ENCODE measurements at regions not wholly inside any gene's neighbourhood (a gene's known extent, or its start where the extent isn't known, plus 50 kb on each side); places are given as distances from the start of the nearest gene placed in this dataset.
"Not testable (repeated sequence)": the region's sequence is repeated elsewhere in the genome, so short reads cannot be mapped to it uniquely, and the experiment has no call there.

DNA sequence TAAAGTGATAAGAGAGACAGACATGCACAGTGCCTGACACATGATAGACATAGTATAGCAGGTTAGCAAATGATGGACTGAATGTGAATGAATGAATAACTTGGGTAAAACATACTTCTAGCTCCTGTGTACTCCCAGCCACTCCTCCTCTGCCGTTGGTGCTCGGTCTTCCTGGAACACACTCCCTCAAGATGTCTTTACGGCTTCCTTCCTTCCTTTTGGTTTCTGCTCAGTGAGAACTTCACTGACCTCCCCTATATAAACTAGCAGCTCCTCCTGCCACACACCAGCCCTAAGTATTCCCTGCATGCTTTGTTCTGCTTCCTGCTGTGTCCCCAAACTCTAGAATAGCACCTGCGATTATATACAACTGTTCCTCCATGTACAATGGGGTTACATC is 50.2 kb downstream of the RAD54L2 start:
- DNase-seq = no peak

DNA sequence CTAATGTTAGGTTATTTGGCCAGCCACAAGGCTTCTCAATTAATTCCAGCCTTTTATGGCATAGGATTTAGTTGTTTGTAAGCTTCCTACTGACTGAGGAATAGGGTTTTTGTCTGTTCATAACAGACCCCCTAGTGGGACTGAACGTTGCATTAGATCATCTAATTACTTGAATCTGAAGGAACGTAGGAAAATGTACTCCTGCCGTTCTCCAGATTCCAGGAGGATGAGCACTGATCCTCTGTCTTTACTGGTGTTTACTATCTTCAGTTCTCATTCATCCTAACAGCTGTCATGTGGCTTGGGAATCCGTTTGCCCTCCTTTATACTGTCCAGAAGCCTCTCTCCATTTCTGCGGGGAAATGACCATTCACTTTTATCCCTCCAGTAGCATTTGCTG is 52.7 kb downstream of the RAD54L2 start:
- DNase-seq = no peak

DNA sequence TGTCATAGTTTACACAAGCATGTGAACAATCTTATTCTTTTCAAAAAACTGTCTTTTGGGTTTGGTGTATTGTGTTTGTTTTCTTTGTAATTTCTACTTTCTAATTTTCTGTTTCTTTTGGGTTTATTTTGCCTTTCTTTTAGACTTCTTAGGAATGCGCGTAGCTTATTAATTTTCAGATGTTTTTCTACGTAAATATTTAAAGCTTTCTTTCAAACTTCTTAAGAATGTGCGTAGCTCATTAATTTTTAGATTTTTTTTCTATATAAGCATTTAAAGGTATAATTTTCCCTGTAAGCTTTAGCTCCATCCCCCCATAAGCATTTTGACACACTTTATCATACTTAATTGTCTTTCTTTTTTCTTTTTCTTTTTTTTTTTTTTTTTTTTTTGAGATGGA is 55.2 kb downstream of the RAD54L2 start:
- no peak for DNase-seq

DNA sequence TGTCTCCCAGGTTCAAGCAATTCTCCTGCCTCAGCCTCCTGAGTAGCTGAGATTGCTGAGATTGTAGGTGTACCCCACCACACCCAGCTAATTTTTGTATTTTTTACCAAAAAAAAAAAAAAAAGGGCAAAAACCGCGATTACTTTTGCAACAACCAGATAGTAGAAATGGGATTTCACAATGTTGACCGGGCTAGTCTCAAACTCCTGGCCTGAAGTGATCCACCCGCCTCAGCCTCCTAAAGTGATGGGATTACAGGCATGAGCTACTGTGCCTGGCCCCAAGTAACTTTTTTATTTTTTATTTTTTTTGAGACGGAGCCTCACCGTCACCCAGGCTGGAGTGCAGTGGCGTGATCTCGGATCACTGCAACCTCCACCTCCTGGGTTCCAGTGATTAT is 61.1 kb downstream of the RAD54L2 start:
- DNase-seq = not testable (repeated sequence)

DNA sequence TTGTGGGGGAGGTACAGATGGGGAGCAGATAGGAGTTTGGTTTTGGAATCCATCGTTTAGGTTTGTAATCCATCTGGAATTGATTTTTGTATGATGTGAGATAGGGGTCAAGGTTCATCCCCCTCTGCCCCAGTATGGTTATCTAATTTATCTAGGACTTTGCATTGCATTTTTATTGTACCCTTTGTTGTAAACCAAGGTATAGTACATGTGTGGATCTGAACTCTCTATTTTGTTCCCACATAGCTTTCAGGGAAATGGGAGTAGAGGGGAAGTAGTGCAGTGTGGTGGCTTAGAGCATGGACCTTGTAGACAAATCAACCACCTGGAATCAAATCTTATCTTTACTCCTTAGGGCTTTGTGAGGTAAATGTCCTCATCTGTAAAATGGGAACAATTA is 65.7 kb downstream of the RAD54L2 start:
- no peak for DNase-seq

DNA sequence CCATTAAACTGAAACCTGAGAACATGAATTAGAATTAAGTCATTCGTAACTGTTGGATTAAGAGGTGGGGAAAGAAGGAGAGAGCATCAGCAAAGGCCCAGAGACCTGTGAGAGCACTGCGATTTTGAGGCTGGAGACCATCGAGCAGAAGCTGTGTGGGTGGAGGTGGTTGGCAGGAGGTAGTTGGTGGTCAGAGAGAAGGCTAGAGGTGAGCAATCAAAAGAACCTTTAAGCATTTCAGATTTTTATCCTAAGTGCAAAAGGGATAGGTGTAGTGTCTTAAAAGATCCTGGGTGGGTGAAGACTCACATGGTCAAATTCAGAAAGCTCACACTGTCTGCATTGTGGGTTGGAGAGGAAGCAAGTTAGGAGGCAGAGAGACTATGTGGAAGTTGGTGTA is 65.1 kb upstream of the TEX264 start:
- DNase-seq = no peak

DNA sequence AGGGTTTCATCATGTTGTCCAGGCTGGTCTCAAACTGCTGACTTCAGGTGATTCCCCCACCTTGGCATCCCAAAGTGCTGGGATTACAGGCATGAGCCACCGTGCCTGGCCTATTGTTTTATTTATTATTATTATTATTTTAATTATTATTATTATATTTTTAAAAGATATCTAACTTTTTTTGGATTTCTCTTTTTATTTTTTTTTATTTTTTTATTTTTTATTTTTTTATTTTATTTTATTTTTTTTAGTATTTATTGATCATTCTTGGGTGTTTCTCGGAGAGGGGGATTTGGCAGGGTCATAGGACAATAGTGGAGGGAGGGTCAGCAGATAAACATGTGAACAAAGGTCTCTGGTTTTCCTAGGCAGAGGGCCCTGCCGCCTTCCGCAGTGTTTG is 64.2 kb upstream of the TEX264 start:
- not testable (repeated sequence) for DNase-seq

DNA sequence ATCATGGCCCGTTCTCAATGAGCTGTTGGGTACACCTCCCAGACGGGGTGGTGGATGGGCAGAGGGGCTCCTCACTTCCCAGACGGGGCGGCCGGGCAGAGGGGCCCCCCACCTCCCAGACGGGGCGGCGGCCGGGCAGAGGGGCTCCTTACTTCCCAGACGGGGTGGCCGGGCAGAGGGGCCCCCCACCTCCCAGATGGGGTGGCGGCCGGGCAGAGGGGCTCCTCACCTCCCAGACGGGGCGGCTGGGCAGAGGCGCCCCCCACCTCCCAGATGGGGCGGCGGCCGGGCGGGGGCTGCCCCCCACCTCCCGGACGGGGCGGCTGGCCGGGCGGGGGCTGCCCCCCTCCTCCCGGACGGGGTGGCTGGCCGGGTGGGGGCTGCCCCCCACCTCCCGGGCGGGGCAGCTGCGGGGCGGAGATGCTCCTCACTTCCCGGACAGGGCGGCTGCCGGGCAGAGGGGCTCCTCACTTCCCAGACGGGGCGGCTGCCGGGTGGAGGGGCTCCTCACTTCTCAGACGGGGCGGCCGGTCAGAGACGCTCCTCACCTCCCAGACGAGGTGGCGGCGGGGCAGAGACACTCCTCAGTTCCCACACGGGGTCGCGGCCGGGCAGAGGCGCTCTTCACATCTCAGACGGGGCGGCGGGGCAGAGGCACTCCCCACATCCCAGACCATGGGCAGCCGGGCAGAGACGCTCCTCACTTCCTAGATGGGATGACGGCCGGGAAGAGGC is 63.3 kb upstream of the TEX264 start:
- DNase-seq = not testable (repeated sequence)

DNA sequence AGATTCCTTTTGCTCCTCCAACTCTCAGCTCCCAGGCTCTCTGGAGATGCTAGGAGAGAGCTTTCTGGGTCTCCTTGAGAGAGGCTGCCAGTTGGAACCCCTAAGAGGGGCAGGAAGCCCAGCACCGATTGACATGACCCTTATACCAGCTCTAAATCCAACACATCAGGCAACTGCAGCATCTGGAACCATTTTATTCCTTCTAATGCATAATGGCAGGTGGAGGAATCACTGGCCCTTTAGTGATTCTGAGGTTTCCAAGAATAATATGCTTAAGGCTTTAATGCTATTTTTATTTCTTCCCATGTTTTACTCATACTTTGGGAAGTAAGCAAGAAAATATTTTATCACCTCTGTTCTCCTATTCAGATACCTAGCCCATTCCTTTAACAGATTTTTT is 60.3 kb upstream of the TEX264 start:
- no peak for DNase-seq

DNA sequence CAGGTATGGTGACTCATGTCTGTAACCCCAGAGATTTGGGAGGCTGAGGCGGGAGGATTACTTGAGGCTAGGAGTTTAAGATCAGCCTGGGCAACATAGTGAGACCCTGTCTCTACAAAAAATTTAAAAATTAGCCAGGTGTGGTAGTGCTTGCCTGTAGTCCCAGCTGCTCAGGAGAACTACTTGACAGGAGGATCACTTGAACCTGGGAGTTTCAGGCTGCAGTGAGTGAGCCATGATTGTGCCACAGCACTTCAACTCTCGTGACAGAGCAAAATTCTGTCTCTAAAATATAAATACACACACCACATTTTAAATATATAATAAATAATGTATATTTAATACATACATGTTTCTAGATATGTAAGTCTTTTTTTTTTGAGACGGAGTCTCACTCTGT is 53.5 kb upstream of the TEX264 start:
- no peak for DNase-seq

DNA sequence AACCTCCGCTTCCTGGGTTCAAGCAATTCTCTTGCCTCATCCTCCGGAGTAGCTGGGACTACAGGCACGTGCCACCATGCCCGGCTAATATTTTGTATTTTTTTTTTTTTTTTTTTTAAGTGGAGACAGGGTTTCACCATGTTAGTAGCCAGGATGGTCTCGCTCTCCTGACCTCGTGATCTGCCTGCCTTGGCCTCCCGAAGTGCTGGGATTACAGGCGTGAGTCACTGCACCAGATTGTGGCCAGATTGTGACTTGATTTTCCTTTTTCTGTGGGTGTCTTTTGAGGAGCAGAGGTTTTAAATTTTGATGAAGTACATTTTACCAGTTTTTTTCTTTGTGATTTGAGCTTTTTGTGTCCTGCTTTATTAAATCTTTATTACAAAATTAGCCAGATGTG is 53.0 kb upstream of the TEX264 start:
- not testable (repeated sequence) for DNase-seq

DNA sequence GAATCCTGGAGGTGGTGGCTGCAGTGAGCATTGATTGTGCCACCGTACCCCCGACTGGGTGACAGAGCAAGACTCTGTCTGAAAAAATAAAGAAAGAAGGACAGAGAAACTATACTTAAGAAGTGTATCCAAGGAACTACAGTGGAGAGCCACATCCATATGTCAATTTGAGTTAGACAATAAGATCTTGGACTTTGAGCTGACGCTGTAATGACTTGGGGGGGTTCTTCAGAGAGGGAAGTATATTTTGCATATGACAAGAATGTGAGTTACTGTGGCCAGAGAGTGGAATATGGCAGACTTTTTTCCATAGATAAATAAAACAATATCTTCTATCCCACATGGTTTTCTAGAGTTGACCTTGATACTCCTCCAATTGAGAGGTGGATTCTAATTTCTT is 52.6 kb upstream of the TEX264 start:
- DNase-seq = no peak

DNA sequence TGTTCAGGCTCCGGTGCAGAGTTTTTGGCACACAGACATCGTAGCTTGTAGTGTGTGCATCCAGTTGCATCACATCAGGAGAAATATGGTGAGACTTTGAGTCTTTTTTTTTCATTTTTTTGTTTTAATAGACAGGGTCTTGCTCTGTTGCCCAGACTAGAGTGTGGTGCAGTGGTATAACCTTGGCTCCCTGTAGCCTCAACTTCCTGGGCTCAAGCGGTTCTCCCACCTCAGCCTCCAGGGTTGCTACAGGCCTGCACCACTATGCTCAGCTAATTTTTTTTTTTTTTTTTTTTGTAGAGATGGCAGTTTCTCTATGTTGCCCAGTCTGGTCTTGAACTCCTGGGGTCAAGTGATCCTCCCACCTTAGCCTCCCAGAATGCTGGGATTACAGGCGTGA is 51.1 kb upstream of the TEX264 start:
- DNase-seq = no peak

DNA sequence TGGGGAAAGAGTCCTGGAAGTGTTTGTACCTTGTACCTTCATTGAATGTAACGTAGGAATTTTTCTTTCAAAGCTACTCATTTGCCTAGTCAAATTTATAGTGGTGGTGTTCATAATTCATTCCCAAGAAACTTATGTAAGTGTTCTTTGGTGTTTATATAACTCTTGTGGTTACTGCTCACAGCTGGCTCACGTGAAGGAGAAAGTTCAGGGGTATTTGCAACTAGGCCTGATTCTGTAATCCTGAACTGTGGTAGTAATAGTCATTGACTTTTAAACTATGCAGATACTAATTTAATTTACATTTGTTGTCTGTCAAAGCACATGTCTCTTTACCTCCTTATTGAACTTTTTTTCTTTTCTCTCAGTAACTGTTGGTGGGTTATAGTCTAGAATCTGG is 50.5 kb upstream of the TEX264 start:
- peak in 1 of 3 donors; percentile 9 for DNase-seq

DNA sequence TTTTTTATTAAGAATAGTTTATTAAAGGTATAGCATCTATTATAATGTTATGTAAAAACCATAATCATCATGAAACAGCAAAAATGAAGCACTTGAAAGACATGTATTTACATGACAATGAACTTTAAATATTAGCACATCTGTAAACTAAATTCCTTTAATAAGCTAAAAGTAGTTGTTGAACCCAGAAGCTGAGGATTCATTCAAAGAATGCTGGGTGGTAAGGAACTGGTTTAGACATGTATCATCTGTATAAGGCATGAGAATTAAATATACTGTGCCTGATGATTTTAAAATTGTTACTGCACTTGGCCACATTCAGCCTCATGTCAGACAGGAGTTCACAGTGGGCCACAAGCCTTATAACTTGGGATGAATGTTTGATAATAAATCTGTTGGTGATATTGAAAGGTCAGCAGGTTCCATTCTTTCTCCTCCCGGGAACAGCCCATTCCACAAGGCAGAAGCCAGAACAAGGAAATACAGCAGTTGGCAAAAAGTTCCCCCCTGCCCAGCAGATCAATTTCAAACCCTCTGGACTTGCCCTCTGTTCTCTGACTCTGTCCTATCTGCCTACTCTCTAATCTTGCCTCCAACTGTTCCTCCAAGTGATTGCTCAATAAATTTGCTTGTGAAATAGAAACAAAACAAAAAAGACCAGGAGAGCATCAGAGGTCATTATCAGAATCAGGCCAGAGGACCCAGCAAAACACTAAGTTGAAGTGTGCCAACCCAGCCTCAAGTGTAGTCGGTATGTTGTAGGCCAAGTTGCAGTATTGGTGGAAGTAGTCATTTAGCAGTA is 49.8 kb upstream of the TEX264 start:
- DNase-seq = peak; percentile 41 to 62 (median 57)
